H1 (cell line): ENCODE measurements at regions not wholly inside any gene's neighbourhood (a gene's known extent, or its start where the extent isn't known, plus 50 kb on each side); places are given as distances from the start of the nearest gene placed in this dataset.

Source experiments
- BACH1 ChIP-seq: IDR thresholded peaks from 2 replicates; pipeline ENCODE4 v1.6.1; 2012; ENCODE audit warnings: low read length, improper control_type of control experiment
- BRCA1 ChIP-seq: IDR thresholded peaks from 2 replicates; pipeline ENCODE4 v1.6.1; 2012; ENCODE audit warnings: low read depth, low read length, improper control_type of control experiment
- CEBPB ChIP-seq: IDR thresholded peaks from 2 replicates; pipeline ENCODE4 v1.6.1; 2012; ENCODE audit warnings: low read depth, low read length
- E2F6 ChIP-seq: IDR thresholded peaks from 2 replicates; pipeline ENCODE4 v1.6.1; 2012; ENCODE audit warnings: inconsistent platforms
- NANOG ChIP-seq: IDR thresholded peaks from 2 replicates; pipeline ENCODE4 v1.6.1; 2011; ENCODE audit warnings: low read length, low read depth, mild to moderate bottlenecking, inconsistent platforms; ENCODE audit not compliant: insufficient read depth, poor library complexity, severe bottlenecking
- SIX5 ChIP-seq: IDR thresholded peaks from 2 replicates; pipeline ENCODE4 v1.6.1; 2011; ENCODE audit warnings: mild to moderate bottlenecking, low read depth, low read length
- SP1 ChIP-seq: IDR thresholded peaks from 2 replicates; pipeline ENCODE4 v1.6.1; 2011; ENCODE audit warnings: low read depth, low read length
- TEAD4 ChIP-seq: IDR thresholded peaks from 2 replicates; pipeline ENCODE4 v1.6.1; 2012; ENCODE audit warnings: low read depth, low read length, inconsistent platforms, mixed read lengths
- TF ChIP-seq, protein P1 (sequence below): fragments of 300-600 bp; sonication (generic); IDR thresholded peaks from 2 replicates; pipeline ENCODE4 v1.7.1; 2012; ENCODE audit warnings: low read length, moderate library complexity, mild to moderate bottlenecking, inconsistent platforms; ENCODE audit not compliant: insufficient replicate concordance
- TF ChIP-seq, protein P2 (sequence below): IDR thresholded peaks from 2 replicates; pipeline ENCODE4 v1.6.1; 2012; ENCODE audit warnings: inconsistent platforms

DNA sequence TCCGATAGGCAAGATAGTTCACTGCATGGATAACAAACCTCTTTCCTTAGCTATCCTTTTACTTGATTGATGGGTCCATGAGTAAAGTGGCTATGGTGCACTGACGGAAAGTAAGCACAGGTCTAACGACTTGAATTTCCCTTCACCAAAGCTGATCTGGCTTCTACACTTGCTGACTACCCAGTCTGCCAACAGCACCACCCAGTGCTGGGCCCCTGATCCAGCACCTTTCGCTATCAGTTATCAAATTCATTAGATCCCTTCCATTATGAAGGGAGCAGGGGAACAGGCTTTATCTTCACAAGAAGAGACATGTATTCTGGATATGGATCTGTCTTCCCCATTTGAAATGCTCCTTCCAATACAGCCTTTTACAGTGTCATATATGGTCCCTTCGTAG is 855.9 kb downstream of the GRID1 start (continued):
- TF ChIP-seq, protein P1, sequence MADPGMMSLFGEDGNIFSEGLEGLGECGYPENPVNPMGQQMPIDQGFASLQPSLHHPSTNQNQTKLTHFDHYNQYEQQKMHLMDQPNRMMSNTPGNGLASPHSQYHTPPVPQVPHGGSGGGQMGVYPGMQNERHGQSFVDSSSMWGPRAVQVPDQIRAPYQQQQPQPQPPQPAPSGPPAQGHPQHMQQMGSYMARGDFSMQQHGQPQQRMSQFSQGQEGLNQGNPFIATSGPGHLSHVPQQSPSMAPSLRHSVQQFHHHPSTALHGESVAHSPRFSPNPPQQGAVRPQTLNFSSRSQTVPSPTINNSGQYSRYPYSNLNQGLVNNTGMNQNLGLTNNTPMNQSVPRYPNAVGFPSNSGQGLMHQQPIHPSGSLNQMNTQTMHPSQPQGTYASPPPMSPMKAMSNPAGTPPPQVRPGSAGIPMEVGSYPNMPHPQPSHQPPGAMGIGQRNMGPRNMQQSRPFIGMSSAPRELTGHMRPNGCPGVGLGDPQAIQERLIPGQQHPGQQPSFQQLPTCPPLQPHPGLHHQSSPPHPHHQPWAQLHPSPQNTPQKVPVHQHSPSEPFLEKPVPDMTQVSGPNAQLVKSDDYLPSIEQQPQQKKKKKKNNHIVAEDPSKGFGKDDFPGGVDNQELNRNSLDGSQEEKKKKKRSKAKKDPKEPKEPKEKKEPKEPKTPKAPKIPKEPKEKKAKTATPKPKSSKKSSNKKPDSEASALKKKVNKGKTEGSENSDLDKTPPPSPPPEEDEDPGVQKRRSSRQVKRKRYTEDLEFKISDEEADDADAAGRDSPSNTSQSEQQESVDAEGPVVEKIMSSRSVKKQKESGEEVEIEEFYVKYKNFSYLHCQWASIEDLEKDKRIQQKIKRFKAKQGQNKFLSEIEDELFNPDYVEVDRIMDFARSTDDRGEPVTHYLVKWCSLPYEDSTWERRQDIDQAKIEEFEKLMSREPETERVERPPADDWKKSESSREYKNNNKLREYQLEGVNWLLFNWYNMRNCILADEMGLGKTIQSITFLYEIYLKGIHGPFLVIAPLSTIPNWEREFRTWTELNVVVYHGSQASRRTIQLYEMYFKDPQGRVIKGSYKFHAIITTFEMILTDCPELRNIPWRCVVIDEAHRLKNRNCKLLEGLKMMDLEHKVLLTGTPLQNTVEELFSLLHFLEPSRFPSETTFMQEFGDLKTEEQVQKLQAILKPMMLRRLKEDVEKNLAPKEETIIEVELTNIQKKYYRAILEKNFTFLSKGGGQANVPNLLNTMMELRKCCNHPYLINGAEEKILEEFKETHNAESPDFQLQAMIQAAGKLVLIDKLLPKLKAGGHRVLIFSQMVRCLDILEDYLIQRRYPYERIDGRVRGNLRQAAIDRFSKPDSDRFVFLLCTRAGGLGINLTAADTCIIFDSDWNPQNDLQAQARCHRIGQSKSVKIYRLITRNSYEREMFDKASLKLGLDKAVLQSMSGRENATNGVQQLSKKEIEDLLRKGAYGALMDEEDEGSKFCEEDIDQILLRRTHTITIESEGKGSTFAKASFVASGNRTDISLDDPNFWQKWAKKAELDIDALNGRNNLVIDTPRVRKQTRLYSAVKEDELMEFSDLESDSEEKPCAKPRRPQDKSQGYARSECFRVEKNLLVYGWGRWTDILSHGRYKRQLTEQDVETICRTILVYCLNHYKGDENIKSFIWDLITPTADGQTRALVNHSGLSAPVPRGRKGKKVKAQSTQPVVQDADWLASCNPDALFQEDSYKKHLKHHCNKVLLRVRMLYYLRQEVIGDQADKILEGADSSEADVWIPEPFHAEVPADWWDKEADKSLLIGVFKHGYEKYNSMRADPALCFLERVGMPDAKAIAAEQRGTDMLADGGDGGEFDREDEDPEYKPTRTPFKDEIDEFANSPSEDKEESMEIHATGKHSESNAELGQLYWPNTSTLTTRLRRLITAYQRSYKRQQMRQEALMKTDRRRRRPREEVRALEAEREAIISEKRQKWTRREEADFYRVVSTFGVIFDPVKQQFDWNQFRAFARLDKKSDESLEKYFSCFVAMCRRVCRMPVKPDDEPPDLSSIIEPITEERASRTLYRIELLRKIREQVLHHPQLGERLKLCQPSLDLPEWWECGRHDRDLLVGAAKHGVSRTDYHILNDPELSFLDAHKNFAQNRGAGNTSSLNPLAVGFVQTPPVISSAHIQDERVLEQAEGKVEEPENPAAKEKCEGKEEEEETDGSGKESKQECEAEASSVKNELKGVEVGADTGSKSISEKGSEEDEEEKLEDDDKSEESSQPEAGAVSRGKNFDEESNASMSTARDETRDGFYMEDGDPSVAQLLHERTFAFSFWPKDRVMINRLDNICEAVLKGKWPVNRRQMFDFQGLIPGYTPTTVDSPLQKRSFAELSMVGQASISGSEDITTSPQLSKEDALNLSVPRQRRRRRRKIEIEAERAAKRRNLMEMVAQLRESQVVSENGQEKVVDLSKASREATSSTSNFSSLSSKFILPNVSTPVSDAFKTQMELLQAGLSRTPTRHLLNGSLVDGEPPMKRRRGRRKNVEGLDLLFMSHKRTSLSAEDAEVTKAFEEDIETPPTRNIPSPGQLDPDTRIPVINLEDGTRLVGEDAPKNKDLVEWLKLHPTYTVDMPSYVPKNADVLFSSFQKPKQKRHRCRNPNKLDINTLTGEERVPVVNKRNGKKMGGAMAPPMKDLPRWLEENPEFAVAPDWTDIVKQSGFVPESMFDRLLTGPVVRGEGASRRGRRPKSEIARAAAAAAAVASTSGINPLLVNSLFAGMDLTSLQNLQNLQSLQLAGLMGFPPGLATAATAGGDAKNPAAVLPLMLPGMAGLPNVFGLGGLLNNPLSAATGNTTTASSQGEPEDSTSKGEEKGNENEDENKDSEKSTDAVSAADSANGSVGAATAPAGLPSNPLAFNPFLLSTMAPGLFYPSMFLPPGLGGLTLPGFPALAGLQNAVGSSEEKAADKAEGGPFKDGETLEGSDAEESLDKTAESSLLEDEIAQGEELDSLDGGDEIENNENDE = no peak
- TF ChIP-seq, protein P2, sequence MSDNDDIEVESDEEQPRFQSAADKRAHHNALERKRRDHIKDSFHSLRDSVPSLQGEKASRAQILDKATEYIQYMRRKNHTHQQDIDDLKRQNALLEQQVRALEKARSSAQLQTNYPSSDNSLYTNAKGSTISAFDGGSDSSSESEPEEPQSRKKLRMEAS = no peak
- no peak for TF ChIP-seq TEAD4
- no peak for TF ChIP-seq E2F6
- TF ChIP-seq NANOG = no peak
- TF ChIP-seq SP1 = no peak
- no peak for TF ChIP-seq BACH1
- no peak for TF ChIP-seq SIX5
- TF ChIP-seq CEBPB = no peak
- no peak for TF ChIP-seq BRCA1
